ENCODE measurements at regions not wholly inside any gene's neighbourhood (a gene's known extent, or its start where the extent isn't known, plus 50 kb on each side); places are given as distances from the start of the nearest gene placed in this dataset.

- TF ChIP-seq CTCF (tag by site-specific recombination; IDR thresholded peaks at IDR 0.05): no peak
- TF ChIP-seq PRDM10 (tag by site-specific recombination; IDR thresholded peaks at IDR 0.05): no peak
- TF ChIP-seq ATF2 (tag by site-specific recombination; IDR thresholded peaks at IDR 0.05; ENCODE audit: low read depth): no peak
- no peak for TF ChIP-seq TCF7L2 (IDR thresholded peaks at IDR 0.05; ENCODE audit: borderline replicate concordance, low read depth, low read length)
- TF ChIP-seq, protein P1, sequence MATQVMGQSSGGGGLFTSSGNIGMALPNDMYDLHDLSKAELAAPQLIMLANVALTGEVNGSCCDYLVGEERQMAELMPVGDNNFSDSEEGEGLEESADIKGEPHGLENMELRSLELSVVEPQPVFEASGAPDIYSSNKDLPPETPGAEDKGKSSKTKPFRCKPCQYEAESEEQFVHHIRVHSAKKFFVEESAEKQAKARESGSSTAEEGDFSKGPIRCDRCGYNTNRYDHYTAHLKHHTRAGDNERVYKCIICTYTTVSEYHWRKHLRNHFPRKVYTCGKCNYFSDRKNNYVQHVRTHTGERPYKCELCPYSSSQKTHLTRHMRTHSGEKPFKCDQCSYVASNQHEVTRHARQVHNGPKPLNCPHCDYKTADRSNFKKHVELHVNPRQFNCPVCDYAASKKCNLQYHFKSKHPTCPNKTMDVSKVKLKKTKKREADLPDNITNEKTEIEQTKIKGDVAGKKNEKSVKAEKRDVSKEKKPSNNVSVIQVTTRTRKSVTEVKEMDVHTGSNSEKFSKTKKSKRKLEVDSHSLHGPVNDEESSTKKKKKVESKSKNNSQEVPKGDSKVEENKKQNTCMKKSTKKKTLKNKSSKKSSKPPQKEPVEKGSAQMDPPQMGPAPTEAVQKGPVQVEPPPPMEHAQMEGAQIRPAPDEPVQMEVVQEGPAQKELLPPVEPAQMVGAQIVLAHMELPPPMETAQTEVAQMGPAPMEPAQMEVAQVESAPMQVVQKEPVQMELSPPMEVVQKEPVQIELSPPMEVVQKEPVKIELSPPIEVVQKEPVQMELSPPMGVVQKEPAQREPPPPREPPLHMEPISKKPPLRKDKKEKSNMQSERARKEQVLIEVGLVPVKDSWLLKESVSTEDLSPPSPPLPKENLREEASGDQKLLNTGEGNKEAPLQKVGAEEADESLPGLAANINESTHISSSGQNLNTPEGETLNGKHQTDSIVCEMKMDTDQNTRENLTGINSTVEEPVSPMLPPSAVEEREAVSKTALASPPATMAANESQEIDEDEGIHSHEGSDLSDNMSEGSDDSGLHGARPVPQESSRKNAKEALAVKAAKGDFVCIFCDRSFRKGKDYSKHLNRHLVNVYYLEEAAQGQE (tag by site-specific recombination; IDR thresholded peaks at IDR 0.05): no peak
- no peak for TF ChIP-seq ZNF510 (tag by site-specific recombination; IDR thresholded peaks at IDR 0.05; ENCODE audit: insufficient replicate concordance)
- no peak for TF ChIP-seq ZNF274 (IDR thresholded peaks at IDR 0.05; ENCODE audit: low read length)
- no peak for TF ChIP-seq ZNF274 (tag by site-specific recombination; IDR thresholded peaks at IDR 0.05; ENCODE audit: borderline replicate concordance)
- TF ChIP-seq SP2 (tag by site-specific recombination; IDR thresholded peaks at IDR 0.05): no peak
- no peak for TF ChIP-seq ZBTB26 (tag by site-specific recombination; optimal IDR thresholded peaks at IDR 0.05)
- no peak for TF ChIP-seq ZNF366 (tag by site-specific recombination; conservative IDR thresholded peaks at IDR 0.05)
- TF ChIP-seq ZNF624 (tag by site-specific recombination; IDR thresholded peaks at IDR 0.05): no peak
- TF ChIP-seq ZFP37 (tag by site-specific recombination; IDR thresholded peaks at IDR 0.05): no peak
- TF ChIP-seq, protein P2, sequence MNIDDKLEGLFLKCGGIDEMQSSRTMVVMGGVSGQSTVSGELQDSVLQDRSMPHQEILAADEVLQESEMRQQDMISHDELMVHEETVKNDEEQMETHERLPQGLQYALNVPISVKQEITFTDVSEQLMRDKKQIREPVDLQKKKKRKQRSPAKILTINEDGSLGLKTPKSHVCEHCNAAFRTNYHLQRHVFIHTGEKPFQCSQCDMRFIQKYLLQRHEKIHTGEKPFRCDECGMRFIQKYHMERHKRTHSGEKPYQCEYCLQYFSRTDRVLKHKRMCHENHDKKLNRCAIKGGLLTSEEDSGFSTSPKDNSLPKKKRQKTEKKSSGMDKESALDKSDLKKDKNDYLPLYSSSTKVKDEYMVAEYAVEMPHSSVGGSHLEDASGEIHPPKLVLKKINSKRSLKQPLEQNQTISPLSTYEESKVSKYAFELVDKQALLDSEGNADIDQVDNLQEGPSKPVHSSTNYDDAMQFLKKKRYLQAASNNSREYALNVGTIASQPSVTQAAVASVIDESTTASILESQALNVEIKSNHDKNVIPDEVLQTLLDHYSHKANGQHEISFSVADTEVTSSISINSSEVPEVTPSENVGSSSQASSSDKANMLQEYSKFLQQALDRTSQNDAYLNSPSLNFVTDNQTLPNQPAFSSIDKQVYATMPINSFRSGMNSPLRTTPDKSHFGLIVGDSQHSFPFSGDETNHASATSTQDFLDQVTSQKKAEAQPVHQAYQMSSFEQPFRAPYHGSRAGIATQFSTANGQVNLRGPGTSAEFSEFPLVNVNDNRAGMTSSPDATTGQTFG (tag by site-specific recombination; IDR thresholded peaks at IDR 0.05; ENCODE audit: borderline replicate concordance): no peak
These were observed 268.0 kb downstream of the PTPRC start for GRCh38 chr1:198906739-198907422.

Measured in HEK293 (cell line).